Astrocyte (in vitro differentiated cells and primary cell): ENCODE measurements at regions not wholly inside any gene's neighbourhood (a gene's known extent, or its start where the extent isn't known, plus 50 kb on each side); places are given as distances from the start of the nearest gene placed in this dataset.

Experiments
- EZH2 ChIP-seq: IDR thresholded peaks from 2 replicates; pipeline ENCODE4 v1.6.1; 2012; ENCODE audit warnings: mild to moderate bottlenecking, low read length, inconsistent platforms; ENCODE audit not compliant: insufficient read depth
- TF ChIP-seq, protein P1 (sequence below): IDR thresholded peaks from 2 replicates; pipeline ENCODE4 v1.5.1; 2011; ENCODE audit warnings: low read depth, mild to moderate bottlenecking, inconsistent platforms, low read length, moderate library complexity; ENCODE audit not compliant: insufficient read depth

DNA sequence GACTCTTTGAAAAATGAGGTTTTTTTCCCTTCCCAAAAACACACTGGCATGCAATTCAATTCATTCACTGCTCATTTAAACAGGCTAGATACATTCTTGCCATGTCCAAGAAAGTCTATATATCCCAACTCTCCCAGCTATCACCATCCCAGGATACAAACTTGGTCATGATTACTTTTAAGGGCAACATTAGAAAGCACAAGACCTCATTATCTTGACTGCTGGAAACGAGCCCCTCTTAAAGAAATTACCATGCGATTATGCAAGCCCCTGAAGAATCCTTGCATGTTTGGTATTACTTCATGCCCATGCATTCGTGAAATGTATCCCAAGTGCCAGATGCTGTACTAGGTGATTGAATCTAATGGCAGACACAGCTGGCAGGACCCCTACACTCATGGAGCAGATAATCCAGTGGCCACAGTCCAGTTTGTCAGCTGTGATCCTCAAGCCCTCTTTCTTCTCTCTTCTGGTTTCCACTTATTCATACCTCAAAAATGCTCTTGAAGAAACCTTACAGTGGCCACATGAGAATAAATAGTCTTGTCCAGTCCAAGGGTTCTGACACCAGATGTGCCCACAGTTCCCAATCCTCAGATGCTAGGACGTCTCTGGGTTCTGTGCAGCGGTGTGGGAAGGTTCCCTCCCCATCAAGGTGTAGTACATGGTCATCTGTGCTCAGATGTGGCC is 103.7 kb upstream of the HABP2 start:
- TF ChIP-seq, protein P1, sequence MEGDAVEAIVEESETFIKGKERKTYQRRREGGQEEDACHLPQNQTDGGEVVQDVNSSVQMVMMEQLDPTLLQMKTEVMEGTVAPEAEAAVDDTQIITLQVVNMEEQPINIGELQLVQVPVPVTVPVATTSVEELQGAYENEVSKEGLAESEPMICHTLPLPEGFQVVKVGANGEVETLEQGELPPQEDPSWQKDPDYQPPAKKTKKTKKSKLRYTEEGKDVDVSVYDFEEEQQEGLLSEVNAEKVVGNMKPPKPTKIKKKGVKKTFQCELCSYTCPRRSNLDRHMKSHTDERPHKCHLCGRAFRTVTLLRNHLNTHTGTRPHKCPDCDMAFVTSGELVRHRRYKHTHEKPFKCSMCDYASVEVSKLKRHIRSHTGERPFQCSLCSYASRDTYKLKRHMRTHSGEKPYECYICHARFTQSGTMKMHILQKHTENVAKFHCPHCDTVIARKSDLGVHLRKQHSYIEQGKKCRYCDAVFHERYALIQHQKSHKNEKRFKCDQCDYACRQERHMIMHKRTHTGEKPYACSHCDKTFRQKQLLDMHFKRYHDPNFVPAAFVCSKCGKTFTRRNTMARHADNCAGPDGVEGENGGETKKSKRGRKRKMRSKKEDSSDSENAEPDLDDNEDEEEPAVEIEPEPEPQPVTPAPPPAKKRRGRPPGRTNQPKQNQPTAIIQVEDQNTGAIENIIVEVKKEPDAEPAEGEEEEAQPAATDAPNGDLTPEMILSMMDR = no peak
- TF ChIP-seq EZH2 = no peak
